ENCODE measurements at regions not wholly inside any gene's neighbourhood (a gene's known extent, or its start where the extent isn't known, plus 50 kb on each side); places are given as distances from the start of the nearest gene placed in this dataset.
"Not testable (repeated sequence)": the region's sequence is repeated elsewhere in the genome, so short reads cannot be mapped to it uniquely, and the experiment has no call there.

DNA sequence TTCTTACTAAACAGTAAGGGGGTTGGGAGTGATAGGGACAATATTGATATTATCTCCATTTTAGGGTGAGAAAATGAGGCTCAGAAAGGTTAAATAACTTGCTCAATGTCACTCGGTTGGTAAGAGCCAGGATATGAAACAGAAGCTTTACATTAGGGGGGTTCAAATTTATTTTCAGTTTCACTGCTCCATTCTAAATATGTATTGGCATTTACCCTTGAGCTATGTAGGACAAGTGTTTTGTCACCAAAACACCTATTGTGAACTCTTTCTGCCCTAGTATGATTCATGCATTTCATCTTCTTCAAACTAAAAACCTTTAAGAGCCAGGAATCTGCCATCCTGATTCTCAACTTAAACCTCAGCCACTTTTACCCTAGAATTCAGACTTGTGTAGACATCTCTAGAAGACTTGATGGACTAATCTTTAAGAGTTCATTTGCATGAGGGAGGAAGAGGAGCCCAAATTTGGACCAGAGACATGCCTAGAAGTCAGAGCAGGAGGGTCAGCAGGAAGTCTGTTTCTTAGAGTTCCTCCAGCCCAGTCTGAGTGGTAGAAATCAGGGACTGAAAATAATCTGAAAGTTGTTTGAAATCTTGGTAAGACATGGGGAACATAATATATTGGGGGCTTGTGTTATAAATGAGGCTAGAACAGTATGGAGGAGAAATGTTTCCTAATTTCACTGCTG is 129.4 kb upstream of the ATP5MC3 start:
- DNase-seq (ENCODE audit: low read depth): no peak
- in situ Hi-C loops (cut with HindIII; ENCODE audit: low pct_unique_long_range_greater_than_20kb, low sequenced_read_pairs): no loop called here

DNA sequence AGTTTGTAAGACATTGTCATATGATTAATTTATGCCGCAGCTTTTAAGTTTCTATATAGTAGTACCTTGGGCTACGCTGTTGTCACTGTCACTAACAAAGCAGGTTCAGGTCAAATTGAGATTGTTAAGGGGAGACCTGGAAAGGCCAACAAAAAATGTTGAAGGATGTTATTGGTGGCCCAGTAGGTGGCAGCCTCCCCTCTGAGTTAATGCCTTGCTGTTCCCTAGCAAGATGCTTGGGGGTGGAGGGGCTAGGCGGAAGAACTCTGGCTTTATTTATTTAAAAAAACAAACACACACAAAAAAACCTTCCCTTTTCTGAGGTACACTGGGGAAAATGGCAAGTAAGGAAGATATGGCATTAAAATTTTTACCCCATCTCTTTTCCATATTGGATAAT is 128.3 kb upstream of the ATP5MC3 start:
- in situ Hi-C loops (cut with HindIII; ENCODE audit: low pct_unique_long_range_greater_than_20kb, low sequenced_read_pairs): no loop called here
- DNase-seq (ENCODE audit: low read depth): peak; percentile 8

DNA sequence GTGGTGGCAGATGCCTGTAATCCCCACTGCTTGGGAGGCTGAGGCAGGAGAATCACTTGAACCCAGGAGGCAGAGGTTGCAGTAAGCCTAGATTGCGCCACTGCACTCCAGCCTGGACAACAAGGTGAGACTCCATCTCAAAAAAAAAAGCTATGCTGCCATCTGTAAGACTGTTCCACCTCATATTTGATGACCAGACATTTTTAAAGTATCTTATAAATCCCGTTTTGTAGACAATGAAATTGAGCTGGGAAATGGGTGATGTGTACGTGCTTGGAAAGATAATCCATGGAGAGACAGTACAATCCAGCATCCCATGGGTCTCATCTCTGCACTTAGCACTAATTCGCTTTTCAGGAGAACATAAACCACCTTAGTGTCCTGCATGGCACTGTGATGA is 126.5 kb upstream of the ATP5MC3 start:
- in situ Hi-C loops (cut with HindIII; ENCODE audit: low pct_unique_long_range_greater_than_20kb, low sequenced_read_pairs): no loop called here
- DNase-seq (ENCODE audit: low read depth): no peak

DNA sequence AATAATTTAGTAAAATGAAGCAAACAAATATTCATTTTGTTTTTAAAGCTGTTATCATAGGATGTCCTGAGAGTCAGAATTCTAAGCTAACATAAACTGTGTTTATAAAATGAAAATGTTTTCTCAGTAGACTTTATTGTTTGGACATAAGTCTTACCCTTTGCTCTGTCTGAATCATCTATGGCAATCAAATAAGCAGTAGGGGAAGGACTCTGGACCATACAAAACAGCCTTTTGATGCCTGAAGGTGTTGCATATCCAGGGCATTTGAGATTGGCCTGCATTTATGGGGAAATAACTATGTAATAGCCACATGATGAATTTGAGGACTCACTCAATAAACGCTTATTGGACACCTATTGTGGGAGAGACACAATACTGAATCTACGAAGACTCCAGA is 123.0 kb upstream of the ATP5MC3 start:
- DNase-seq (ENCODE audit: low read depth): no peak
- in situ Hi-C loops (cut with HindIII; ENCODE audit: low pct_unique_long_range_greater_than_20kb, low sequenced_read_pairs): no loop called here

DNA sequence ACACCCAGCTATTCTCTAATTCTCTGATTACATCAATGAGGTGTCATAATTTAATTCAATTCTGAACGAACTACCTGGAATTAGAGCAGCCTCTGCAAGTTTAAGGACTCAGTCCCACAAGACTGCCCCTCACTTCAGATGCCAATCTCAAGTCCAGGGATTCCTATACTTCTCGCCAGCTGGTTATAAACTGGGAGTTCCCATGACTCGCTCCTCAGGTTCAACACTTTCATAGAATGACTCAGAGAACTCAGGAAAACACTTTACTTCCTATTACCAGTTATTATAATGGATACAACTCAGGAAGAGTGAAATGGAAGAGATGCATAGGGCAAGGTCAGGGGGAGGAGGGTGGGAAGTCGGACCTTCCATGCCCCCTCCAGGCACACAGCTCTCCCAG is 112.3 kb upstream of the ATP5MC3 start:
- DNase-seq (ENCODE audit: low read depth): peak; percentile 2
- in situ Hi-C loops (cut with HindIII; ENCODE audit: low pct_unique_long_range_greater_than_20kb, low sequenced_read_pairs): no loop called here

DNA sequence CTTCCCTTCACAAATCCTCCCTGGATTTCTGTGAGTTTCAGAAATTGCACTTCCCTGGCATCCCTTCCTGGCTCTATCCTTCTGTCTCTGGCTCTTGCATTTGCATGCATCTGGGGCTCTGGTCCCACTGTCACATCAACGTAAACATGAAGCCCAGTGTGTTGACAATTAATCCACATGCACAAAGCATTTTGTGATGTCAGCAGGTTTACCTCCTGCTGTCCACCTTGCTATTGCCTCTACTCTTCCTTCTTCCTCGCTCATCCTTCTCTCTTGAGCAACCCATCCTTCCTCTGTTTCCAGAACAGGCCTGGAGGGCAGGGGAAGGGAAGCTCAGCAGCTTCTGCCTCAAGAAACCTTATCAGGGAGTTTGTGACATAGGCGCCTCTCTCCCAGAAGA is 111.7 kb upstream of the ATP5MC3 start:
- DNase-seq (ENCODE audit: low read depth): no peak
- in situ Hi-C loops (cut with HindIII; ENCODE audit: low pct_unique_long_range_greater_than_20kb, low sequenced_read_pairs): no loop called here

DNA sequence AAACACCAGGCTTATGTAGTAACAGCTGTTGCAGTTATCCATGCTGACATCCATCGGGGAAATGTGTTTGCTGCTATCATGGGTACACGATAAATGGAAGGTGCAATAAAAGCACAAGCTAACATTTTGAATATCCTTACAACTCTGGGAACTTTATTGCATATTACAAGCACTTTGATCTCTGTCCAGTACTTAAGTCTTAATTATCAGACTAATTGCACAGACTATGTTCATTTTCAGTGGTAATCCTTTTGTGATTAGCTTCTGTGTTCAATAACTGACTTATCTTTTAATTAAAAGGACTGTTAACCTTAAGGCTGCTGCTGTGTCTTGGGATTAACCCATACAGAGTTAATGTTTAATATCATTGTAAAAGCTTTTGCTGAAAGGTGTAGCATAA is 101.4 kb upstream of the ATP5MC3 start:
- no peak for DNase-seq (ENCODE audit: low read depth)
- in situ Hi-C loops (cut with HindIII; ENCODE audit: low pct_unique_long_range_greater_than_20kb, low sequenced_read_pairs): no loop called here

DNA sequence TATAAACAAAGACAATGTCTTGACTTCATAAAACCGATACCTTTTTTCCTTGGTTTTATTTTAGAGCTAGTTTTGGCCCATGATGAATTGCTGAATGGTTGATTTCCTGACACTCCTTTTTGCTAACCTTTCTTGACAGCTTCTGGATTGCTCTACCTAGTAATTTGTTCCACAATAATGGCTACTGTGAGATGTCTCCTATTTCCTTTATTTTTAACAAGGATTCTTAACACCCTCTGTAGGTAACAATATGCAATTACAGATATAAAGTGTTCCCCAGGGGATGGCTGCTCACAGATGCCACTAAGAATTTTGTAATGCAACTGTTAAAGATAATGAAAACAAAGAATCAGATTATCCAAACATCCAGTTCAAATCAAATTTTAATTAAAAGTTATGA is 100.8 kb upstream of the ATP5MC3 start:
- peak; percentile 44 for DNase-seq (ENCODE audit: low read depth)
- in situ Hi-C loops (cut with HindIII; ENCODE audit: low pct_unique_long_range_greater_than_20kb, low sequenced_read_pairs): no loop called here

- in situ Hi-C loops (cut with HindIII; ENCODE audit: low pct_unique_long_range_greater_than_20kb, low sequenced_read_pairs): no loop called here
- no peak for DNase-seq (ENCODE audit: low read depth)
Observed at GRCh38 chr2:175277772-175278171, 96.3 kb upstream of the ATP5MC3 start.

DNA sequence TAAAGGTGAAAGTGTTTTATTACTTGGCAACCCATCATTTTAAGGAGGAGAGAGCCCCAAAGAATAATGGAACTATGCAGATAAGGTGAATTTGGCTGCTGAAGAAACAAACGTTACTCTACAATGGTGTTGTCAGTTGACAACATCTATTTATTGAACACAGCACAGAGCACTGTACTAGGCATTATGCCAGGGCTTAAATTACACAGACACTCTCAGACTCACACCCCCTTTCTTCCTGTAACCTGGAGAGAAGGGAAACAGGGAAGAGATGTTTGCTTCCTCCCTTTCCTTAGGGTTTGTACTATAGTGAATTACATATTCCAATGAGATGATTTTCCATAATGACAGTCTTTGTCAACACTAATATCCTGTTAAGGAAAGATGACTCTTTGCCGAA is 94.0 kb upstream of the ATP5MC3 start:
- in situ Hi-C loops (cut with HindIII; ENCODE audit: low pct_unique_long_range_greater_than_20kb, low sequenced_read_pairs): no loop called here
- no peak for DNase-seq (ENCODE audit: low read depth)

- in situ Hi-C loops (cut with HindIII; ENCODE audit: low pct_unique_long_range_greater_than_20kb, low sequenced_read_pairs): no loop called here
- DNase-seq (ENCODE audit: low read depth): no peak
Observed at GRCh38 chr2:175259164-175259563, 77.7 kb upstream of the ATP5MC3 start.

DNA sequence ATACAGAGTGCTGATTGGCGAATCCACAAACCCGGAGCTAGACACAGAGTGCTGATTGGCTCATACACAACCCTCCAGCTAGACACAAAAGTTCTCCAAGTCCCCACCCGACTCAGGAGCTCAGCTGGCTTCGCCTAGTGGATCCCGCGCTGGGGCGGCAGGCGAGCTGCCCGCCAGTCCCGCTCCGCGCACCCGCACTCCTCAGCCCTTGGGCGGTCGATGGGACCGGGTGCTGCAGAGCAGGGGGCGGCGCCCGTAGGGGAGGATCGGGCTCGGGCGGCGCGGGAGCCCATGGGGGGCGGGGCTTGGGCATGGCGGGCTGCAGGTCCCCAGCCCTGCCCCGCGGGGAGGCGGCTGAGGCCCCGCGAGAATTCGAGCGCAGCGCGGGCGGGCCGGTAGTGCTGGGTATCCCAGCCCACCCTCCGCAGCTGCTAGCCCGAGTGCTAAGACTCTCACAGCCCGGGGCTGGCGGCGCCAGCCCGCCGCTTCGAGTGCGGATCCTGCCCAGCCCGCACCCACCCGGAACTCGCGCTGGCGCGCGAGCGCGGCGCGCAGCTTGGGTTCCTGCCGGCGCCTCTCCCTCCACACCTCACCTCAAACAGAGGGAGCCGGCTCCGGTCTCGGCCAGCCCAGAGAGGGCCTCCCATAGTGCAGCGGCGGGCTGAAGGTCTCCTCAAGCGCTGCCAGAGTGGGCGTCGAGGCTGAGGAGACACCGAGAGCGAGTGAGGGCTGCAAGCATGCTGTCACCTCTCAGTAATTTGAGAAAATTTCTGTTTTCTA is 75.5 kb upstream of the ATP5MC3 start:
- in situ Hi-C loops (cut with HindIII; ENCODE audit: low pct_unique_long_range_greater_than_20kb, low sequenced_read_pairs): no loop called here
- no peak for DNase-seq (ENCODE audit: low read depth)

DNA sequence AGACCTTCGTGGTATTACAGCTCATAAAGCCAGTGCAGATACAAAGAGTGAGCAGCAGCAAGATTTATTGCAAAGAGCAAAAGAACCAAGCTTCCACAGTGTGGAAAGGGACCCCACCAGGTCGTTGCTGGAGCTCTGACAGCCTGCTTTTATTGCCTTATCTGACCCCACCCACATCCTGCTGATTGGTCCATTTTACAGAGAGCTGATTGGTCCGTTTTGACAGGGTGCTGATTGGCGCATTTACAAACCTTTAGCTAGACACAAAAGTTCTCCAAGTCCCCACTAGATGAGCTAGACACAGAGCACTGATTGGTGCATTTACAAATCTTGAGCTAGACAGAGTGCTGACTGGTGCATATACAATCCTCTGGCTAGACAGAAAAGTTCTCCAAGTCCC is 74.9 kb upstream of the ATP5MC3 start:
- DNase-seq (ENCODE audit: low read depth); in situ Hi-C loops (cut with HindIII; ENCODE audit: low pct_unique_long_range_greater_than_20kb, low sequenced_read_pairs): not testable (repeated sequence)

GRCh38 chr2:175253871-175254270 is 72.4 kb upstream of the ATP5MC3 start:
- in situ Hi-C loops (cut with HindIII; ENCODE audit: low pct_unique_long_range_greater_than_20kb, low sequenced_read_pairs): no loop called here
- DNase-seq (ENCODE audit: low read depth): no peak

- in situ Hi-C loops (cut with HindIII; ENCODE audit: low pct_unique_long_range_greater_than_20kb, low sequenced_read_pairs): no loop called here
- peak; percentile 13 for DNase-seq (ENCODE audit: low read depth)
Observed at GRCh38 chr2:175251425-175252041, 70.0 kb upstream of the ATP5MC3 start.

DNA sequence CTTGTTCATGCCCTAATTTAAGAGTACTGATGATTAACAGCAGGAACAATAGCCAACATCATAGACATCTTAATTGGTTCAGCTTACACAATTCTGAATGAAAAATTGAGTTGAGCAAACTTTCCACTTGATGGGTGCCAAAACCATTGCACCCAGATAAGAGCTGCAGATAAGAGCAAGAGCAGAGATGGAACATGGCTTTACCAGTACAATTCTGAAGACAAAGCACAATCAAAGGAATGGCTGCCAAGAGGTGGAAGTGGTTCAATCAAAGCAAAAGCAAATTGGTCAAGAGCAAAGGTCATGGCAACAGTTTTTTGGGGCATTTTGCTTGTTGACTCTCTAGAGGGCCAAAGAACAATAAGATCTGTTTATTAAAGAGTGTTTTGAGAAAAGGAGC is 65.6 kb upstream of the ATP5MC3 start:
- in situ Hi-C loops (cut with HindIII; ENCODE audit: low pct_unique_long_range_greater_than_20kb, low sequenced_read_pairs): no loop called here
- DNase-seq (ENCODE audit: low read depth): no peak

- no peak for DNase-seq (ENCODE audit: low read depth)
- in situ Hi-C loops (cut with HindIII; ENCODE audit: low pct_unique_long_range_greater_than_20kb, low sequenced_read_pairs): no loop called here
Observed at GRCh38 chr2:175244697-175245096, 63.2 kb upstream of the ATP5MC3 start.

- no peak for DNase-seq (ENCODE audit: low read depth)
- in situ Hi-C loops (cut with HindIII; ENCODE audit: low pct_unique_long_range_greater_than_20kb, low sequenced_read_pairs): no loop called here
Observed at GRCh38 chr2:175241691-175242090, 60.2 kb upstream of the ATP5MC3 start.

DNA sequence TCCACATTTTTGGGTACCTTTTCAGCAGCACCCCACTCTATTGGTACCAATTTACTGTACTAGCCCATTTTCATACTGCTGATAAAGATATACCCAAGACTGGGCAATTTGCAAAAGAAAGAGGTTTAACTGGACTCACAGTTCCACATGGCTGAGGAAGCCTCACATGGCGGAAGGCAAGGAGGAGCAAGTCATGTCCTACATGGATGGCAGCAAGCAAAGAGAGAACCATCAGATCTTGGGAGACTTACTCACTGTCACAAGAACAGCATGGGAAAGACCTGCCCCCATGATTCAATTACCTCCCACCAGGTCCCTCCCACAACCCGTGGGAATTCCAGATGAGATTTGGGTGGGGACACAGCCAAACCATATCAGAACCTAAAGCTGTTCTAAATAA is 58.5 kb upstream of the ATP5MC3 start:
- DNase-seq (ENCODE audit: low read depth); in situ Hi-C loops (cut with HindIII; ENCODE audit: low pct_unique_long_range_greater_than_20kb, low sequenced_read_pairs): not testable (repeated sequence)

DNA sequence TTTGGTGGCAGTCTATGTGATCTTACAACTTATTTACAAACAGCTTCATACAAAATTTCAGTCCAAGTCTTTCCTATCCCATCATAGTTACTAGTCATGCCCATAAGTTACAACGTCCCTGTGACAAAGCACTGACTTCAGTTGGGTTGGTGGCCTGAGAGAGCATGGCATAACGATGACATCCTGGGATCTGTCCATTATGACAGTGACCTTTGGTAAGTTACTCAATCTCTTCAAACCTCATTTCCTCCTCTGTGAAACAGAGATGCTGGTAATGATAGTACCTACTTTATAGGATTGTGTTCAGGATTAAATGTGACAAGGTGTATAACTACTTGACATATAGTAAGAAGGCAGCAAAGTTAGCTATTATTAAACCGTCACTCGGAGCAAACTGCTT is 55.4 kb upstream of the ATP5MC3 start:
- in situ Hi-C loops (cut with HindIII; ENCODE audit: low pct_unique_long_range_greater_than_20kb, low sequenced_read_pairs): no loop called here
- no peak for DNase-seq (ENCODE audit: low read depth)
